Testis (tissue), 2 donors: ENCODE measurements at regions not wholly inside any gene's neighbourhood (a gene's known extent, or its start where the extent isn't known, plus 50 kb on each side); places are given as distances from the start of the nearest gene placed in this dataset.
A peak's percentile ranks its signal among the peaks of the same experiment; 100 is the strongest.

Experiments used
- DNase-seq: peaks from one replicate; pipeline ENCODE4 v3.0.0-alpha.2; 2019
- H3K27ac ChIP-seq, 2 donors: fragments of 200-600 bp; sonication (generic); one replicate each; pipeline ENCODE4 v1.5.1; 2019
- H3K27me3 ChIP-seq: fragments of 200-600 bp; sonication (generic); one replicate; pipeline ENCODE4 v1.5.1; 2019
- H3K36me3 ChIP-seq: fragments of 200-600 bp; sonication (generic); one replicate; pipeline ENCODE4 v1.5.1; 2017; ENCODE audit warnings: low read depth; ENCODE audit errors: missing control alignments
- H3K4me1 ChIP-seq: fragments of 200-600 bp; sonication (generic); one replicate; pipeline ENCODE4 v1.5.1; 2019
- H3K4me3 ChIP-seq, 2 donors: fragments of 200-600 bp; sonication (generic); one replicate each; pipeline ENCODE4 v1.5.1; 2017 to 2019
- H3K9me3 ChIP-seq: fragments of 200-600 bp; sonication (generic); one replicate; pipeline ENCODE4 v1.5.1; 2017
- CTCF ChIP-seq, 3 experiments: fragments of 450-650 bp in 2 of 3; fragments of 200-600 bp in 1 of 3; sonication (generic) in 1 of 3; IDR thresholded peaks; one replicate each; pipeline ENCODE4 v1.5.1; 2016 to 2019; ENCODE audit warnings: antibody characterized with exemption in 3 of 3, mild to moderate bottlenecking in 2 of 3, moderate library complexity in 1 of 3
- POLR2A ChIP-seq: fragments of 450-650 bp; IDR thresholded peaks from one replicate; pipeline ENCODE4 v1.6.1; 2017; ENCODE audit warnings: antibody characterized with exemption, mild to moderate bottlenecking, moderate library complexity
- WGBS, 2 donors: methylation state at CpG; one replicate each; pipeline ENCODE4 v1.1.5; 2018; 5-methylcytosine and 5-hydroxymethylcytosine counted together
- intact Hi-C: fragments of 100-400 bp; cut with DNase I; formaldehyde crosslinking; loops from one replicate; pipeline ENCODE4 v1.15.1; 2023; ENCODE audit warnings: low total_unique reads

GRCh38 chr7:136055266-136055665 lies 78.1 kb upstream of the MTPN start:
- WGBS, 2 donors: 86 to 97% methylated on average over 2 of the region's 2 CpGs
- intact Hi-C loops: no loop called here
- no peak for DNase-seq
- Histone ChIP-seq H3K9me3 (no peaks in the 10 kb centered on the region), H3K27ac (no peak overlapping the region), H3K27me3 (no peaks in the 10 kb centered on the region), H3K4me3 (no peak overlapping the region), H3K36me3 (no peaks in the 10 kb centered on the region), H3K4me1 (peaks cover 8% of the 10 kb centered on the region)
- TF ChIP-seq CTCF (IDR thresholded peaks at IDR 0.05): no peak
- TF ChIP-seq POLR2A: no peak

GRCh38 chr7:136053689-136054485 lies 76.7 kb upstream of the MTPN start:
- H3K27ac ChIP-seq: no peak overlapping the region
- intact Hi-C loops: no loop called here
- DNase-seq: no peak
- H3K4me1 ChIP-seq: peaks cover 21% of the 10 kb centered on the region
- WGBS, 2 donors: 90 to 96% methylated on average over 6 of the region's 6 CpGs
- TF ChIP-seq CTCF (IDR thresholded peaks at IDR 0.05): no peak
- no peak for TF ChIP-seq POLR2A
- no peaks in the 10 kb centered on the region for H3K27me3 ChIP-seq
- no peaks in the 10 kb centered on the region for H3K36me3 ChIP-seq
- H3K9me3 ChIP-seq: no peaks in the 10 kb centered on the region
- no peak overlapping the region for H3K4me3 ChIP-seq

- TF ChIP-seq POLR2A (no peak), CTCF (IDR thresholded peaks at IDR 0.05) (no peak)
- no peak for DNase-seq
- intact Hi-C loops: no loop called here
- 91 to 97% methylated on average over 6 of the region's 6 CpGs for WGBS, 2 donors
- H3K4me1 ChIP-seq: peaks cover 32% of the 10 kb centered on the region
- H3K4me3 ChIP-seq: no peak overlapping the region
- H3K27me3 ChIP-seq: no peaks in the 10 kb centered on the region
- no peaks in the 10 kb centered on the region for H3K36me3 ChIP-seq
- peak overlapping the region; percentile 88 to 91 for H3K27ac ChIP-seq
- no peaks in the 10 kb centered on the region for H3K9me3 ChIP-seq
Observed at GRCh38 chr7:136051203-136051928, 74.2 kb upstream of the MTPN start.

- Histone ChIP-seq H3K9me3 (no peaks in the 10 kb centered on the region), H3K27ac (peak overlapping the region; percentile 88 to 91), H3K4me1 (peaks cover 39% of the 10 kb centered on the region), H3K27me3 (no peaks in the 10 kb centered on the region), H3K36me3 (no peaks in the 10 kb centered on the region), H3K4me3 (no peak overlapping the region)
- intact Hi-C loops: no loop called here
- WGBS, 2 donors: 49 to 50% methylated on average over 7 of the region's 7 CpGs
- TF ChIP-seq POLR2A (no peak), CTCF (IDR thresholded peaks at IDR 0.05) (no peak)
- DNase-seq: no peak
Observed at GRCh38 chr7:136050462-136050847, 73.3 kb upstream of the MTPN start.
